ENCODE measurements at regions not wholly inside any gene's neighbourhood (a gene's known extent, or its start where the extent isn't known, plus 50 kb on each side); places are given as distances from the start of the nearest gene placed in this dataset.
"Not testable (repeated sequence)": the region's sequence is repeated elsewhere in the genome, so short reads cannot be mapped to it uniquely, and the experiment has no call there.

GRCh38 chrX:125681507-125681906 is 361.8 kb downstream of the TEX13C start:
- no peak overlapping the region for H3K4me3 ChIP-seq (replicated peaks in 1 of 2; ENCODE audit: low read depth in 2 of 2, low read length in 2 of 2)
- no peak for TF ChIP-seq CTCF (IDR thresholded peaks at IDR 0.05; ENCODE audit: low read depth, low read length)
- DNase-seq (ENCODE audit: low read depth in 2 of 2): no peak

- H3K4me3 ChIP-seq (replicated peaks in 1 of 2; ENCODE audit: low read depth in 2 of 2, low read length in 2 of 2); DNase-seq (ENCODE audit: low read depth in 2 of 2): not testable (repeated sequence)
These were observed 370.9 kb downstream of the TEX13C start for GRCh38 chrX:125690522-125690921.

- no peak for TF ChIP-seq CTCF (IDR thresholded peaks at IDR 0.05; ENCODE audit: low read depth, low read length)
- no peak overlapping the region for H3K4me3 ChIP-seq (replicated peaks in 1 of 2; ENCODE audit: low read depth in 2 of 2, low read length in 2 of 2)
These were observed 374.5 kb downstream of the TEX13C start for GRCh38 chrX:125694171-125694570.

GRCh38 chrX:125709074-125709473 is 389.4 kb downstream of the TEX13C start:
- no peak overlapping the region for H3K4me3 ChIP-seq (replicated peaks in 1 of 2; ENCODE audit: low read depth in 2 of 2, low read length in 2 of 2)
- DNase-seq (ENCODE audit: low read depth in 2 of 2): no peak
- TF ChIP-seq CTCF (IDR thresholded peaks at IDR 0.05; ENCODE audit: low read depth, low read length): no peak

More at GRCh38 chrX:125694171-125694570, 374.5 kb downstream of the TEX13C start:
- DNase-seq (ENCODE audit: low read depth in 2 of 2): no peak

- H3K4me3 ChIP-seq (replicated peaks in 1 of 2; ENCODE audit: low read depth in 2 of 2, low read length in 2 of 2): no peak overlapping the region
- TF ChIP-seq CTCF (IDR thresholded peaks at IDR 0.05; ENCODE audit: low read depth, low read length): no peak
- DNase-seq (ENCODE audit: low read depth in 2 of 2): no peak
These were observed 389.9 kb downstream of the TEX13C start for GRCh38 chrX:125709532-125709931.

- no peak for TF ChIP-seq CTCF (IDR thresholded peaks at IDR 0.05; ENCODE audit: low read depth, low read length)
- DNase-seq (ENCODE audit: low read depth in 2 of 2): no peak
- H3K4me3 ChIP-seq (replicated peaks in 1 of 2; ENCODE audit: low read depth in 2 of 2, low read length in 2 of 2): no peak overlapping the region
These were observed 390.9 kb downstream of the TEX13C start for GRCh38 chrX:125710403-125711062.

GRCh38 chrX:125711103-125711502 is 391.4 kb downstream of the TEX13C start:
- no peak overlapping the region for H3K4me3 ChIP-seq (replicated peaks in 1 of 2; ENCODE audit: low read depth in 2 of 2, low read length in 2 of 2)
- no peak for TF ChIP-seq CTCF (IDR thresholded peaks at IDR 0.05; ENCODE audit: low read depth, low read length)

More at GRCh38 chrX:125711103-125711502, 391.4 kb downstream of the TEX13C start:
- no peak for DNase-seq (ENCODE audit: low read depth in 2 of 2)

Measured in cardiac fibroblast (primary cell).